NCI-H524 (cell line): ENCODE measurements at regions not wholly inside any gene's neighbourhood (a gene's known extent, or its start where the extent isn't known, plus 50 kb on each side); places are given as distances from the start of the nearest gene placed in this dataset.

Source experiments
- DNase-seq, 2 experiments: peaks; one replicate each; lab custom pipeline; 2025; lab: John Stamatoyannopoulos, UW

DNA sequence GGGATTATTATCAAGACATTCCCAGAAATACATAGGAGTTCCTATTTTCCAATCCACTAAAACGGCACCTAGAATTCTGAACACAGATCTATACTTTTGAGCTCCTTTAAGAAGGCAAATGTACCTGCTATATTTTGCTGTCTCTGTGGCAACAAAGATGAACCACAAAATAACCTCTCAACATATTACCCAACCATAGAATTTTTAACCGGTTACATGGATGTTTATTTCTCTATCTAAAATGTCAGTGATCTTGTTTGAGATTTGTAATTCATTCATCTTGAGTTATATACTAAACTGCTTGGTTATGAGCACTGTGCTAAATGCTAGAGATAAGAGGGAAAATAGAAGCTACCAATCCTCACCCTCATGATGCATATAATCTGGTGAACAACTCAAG is 117.5 kb upstream of the HMGCLL1 start:
- DNase-seq, result no peak

DNA sequence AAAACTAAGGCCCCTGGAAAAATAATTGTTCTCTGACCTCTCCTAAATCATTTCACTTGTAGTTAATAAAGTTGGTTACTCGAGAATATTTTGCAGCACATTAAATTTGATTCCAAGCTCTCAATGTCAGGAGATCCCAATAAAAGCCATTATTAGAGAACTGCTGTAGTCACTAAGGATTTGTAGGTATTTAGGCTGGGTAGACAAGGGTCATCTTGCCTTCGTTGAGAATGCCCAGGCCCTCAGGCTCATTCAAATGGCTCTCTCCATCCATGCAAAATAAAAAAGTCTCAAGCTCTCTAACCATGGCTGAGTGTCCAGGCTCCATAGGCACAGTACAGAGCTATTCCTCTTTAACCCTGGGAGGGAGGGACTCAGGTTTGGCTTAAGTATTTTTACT is 117.0 kb upstream of the HMGCLL1 start:
- DNase-seq, result no peak

DNA sequence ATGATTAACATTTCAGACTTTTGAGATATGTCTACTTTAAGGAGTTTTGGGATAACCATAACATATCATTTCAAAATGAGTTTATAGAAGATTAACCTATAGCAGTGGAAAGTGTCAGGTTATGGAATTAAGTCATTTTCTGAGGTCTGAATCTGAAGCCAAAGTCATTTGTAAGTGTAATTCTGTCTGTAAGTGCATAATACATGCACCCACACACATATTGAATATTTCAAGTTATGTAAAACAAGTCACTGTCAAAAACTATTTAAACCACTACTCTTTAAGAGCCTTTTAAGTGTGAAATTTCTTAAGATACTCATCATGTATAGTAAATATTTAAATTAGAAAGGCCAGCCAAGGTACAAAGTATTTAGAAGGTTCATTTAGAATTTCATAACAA is 115.8 kb upstream of the HMGCLL1 start:
- DNase-seq, result no peak

DNA sequence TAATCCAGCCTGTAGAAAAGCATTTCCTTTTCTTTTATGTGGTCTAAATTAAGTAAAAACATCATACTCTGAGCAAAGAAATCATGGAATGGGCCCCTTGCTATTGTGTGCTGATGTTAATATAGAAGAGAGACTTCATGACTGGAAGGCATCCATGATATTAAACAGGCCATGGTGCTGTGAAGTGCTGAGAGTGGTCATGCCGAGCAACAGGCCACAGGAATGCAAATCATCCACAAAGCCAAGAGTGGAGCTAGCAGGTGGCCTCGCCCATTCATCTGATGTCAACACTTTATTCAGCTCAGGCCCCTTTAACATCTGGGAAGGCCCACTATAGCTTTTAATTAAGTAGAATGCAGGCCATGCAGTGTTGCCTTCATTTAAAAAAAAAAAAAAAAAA is 115.2 kb upstream of the HMGCLL1 start:
- no peak for DNase-seq

DNA sequence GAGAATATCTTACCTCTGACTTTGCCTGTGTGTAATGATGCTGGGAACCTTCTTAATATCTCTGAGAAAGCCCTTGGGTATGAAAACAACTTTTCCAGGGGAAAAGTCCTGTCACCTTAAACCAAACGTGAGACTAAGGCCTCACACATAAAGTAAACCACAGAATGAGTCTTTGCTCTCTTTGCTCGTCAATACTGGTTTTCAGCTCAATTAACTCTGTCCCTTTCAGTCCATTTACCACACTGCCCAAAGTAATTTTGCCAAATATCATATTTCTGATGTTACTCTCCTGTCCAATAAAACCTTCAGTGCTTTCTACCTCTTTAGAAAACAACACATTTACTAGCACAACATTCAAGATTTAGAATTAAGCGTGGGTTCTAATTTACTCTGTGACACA is 100.5 kb upstream of the HMGCLL1 start:
- no peak for DNase-seq

DNA sequence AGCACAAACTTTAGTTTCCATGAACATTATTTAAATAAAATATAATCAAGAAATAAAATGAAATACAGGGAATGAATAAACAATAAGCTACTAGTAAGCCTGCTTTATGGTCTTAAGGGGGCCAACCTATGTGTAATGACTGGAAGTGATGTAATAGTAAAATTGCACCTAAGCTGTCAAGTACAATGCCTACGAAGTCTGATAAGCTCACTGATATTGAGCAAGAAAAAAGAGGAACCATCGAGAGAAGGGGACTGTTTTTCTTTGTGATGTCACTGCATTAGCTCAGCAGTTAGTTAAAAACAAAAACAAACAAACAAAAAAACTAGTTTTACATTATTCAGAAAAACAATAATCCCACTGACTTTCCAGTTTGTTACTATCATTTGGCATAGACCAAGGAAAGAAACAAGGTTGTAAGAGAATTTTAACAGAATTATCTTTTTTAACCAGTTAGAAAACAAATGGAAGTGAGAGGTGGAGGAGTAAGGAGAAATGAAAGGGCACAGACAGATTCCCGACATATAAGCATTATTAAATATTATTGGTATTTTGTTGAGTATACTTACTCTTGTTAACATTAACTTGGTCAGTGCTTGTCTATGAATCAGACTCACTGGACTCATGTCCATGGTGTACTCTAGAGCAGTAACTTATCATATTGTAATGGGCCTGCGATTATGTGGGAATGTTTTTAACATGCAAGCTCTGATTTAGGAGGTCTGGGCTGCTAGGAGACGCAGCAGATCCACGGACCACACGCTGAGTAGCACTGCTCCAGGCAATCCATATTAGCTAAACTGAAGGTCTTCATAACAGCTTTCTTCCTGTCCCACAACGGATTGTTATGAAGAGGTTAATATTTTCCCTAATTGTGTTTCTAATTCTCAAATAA is 99.6 kb upstream of the HMGCLL1 start:
- DNase-seq, result no peak

DNA sequence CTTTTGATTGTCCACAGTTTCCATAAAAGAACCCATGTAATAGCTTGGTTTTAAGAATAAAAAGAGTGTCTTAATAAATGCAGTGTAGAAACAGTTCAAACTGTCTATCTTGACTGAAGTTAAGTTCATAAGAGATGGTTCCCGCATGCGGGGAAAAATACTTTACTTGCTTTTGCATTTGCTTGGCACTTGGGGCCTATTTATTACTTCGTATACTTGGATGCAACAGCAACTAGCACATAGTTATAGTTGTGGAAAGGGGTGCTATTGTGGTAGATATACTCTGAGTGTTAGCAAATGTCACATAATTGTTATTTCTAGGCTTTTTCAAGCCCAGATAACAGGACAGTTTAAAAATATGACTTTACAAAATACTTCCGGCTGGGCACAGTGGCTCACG is 97.7 kb upstream of the HMGCLL1 start:
- DNase-seq, result no peak

DNA sequence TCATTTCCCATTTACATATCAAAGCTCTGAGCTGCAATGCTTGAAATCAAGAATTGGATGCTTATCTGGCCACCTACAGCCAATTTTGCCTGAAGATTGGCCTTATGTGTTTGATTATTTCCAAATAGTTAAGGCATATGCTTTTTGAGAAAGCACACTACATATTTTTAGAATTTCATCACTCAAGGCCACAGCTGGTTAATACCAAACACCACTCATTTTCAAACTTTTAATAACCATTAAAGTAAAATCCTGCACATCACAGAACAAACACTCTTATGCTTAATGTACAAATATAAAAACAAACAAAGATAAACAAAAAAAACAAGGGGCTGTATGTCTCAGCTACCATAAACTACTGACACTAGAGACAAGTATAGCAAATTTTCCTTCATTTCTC is 96.9 kb upstream of the HMGCLL1 start:
- no peak for DNase-seq

DNA sequence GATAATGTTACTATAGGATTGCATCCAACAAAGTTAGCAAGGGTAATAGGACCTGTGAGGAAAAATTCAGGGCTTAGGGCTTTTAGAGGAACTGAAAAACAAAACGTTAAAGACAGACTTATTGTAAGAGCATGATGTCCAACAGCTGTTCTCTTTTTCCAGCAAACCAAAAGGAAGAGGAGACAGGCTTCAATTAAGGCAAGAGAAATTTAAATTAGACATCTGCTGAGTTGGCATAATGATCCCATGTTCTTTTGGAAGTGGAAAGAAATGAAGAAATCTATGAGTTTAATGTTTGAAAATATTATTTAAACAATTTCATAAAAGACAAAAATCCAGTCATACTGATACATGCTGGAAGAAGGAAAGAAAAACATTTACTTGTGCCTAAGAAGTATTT is 95.7 kb upstream of the HMGCLL1 start:
- peak in 1 of 2 experiments; percentile 58 for DNase-seq

DNA sequence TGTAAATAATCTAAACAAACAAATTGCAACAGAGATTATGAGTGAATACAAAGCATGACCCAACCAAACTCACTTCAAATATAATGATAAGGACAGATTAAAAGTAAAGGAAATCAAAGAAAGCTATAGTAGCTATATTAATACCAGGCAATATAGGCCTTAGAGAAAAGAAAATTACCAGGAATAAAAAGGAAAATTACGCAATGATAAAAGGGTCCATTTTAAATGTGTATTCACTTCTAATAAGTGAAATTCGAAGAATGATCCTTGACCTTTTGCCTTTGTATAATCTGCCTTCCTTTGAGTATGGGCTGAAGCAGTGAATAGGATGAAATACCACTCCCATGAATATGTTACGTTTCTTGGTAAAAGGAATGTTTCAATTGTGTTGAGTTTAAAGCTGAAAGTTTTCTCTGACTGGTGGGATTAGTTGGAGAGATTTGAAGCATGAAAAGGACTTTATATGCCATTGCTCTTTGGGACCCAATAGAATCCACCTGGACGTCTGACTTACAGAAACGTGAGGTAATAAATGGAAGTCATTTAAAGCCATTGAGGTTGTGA is 91.9 kb upstream of the HMGCLL1 start:
- DNase-seq, result no peak

DNA sequence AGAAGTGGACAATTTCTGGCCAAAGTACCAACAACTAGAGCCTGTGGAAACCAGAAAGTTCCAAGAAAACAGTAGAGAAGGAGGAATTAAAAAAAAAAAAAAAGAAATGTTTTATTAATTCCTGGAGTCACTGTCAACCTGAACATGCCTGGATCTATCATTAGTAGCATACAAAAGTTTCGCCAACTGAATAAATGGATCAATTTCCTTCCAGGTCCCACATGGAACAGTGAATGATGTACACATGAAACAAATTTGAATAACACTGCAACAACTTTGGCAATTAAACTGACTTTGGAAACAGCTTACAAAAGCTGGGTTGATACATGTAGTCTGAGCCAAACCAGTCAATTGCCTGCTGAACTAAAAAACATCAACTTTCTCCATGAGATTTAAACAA is 90.0 kb upstream of the HMGCLL1 start:
- DNase-seq, result no peak

DNA sequence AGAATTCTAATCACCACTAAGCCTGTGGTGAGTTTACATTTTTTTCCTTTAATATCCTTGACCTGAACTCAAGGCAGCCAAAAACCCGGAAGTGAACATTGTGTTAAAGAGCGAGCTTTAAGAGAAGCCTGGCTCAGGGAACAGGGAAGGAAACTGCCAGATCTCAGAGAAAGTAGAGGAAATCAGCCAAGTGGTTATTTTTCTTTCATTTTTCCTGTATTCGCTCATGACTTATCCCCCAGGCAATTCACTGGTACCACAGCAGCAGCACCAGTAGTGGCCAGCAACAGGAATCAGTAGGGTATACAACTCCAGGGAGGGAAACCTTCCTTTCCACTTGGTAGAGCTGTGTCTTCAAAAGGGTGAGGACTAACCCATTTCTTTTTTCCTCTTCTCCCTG is 89.6 kb upstream of the HMGCLL1 start:
- no peak for DNase-seq

DNA sequence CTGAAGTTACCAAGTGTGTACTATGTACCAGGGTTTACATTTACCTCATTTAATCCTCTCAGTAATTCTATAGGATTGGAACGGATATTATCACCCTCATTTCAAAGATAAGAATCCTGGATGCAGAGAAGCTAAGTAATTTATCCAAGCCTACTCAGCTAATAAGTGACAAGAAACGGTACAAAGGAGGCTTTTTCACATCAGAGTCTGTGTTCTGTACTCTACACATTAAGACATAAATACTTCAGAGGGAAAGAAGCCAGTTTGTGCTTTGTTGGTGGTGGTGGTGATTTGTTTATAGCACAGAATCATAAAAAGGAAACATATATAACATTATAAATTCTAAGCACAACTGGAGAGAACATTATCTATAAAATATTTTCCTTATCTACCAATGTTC is 88.3 kb upstream of the HMGCLL1 start:
- no peak for DNase-seq

DNA sequence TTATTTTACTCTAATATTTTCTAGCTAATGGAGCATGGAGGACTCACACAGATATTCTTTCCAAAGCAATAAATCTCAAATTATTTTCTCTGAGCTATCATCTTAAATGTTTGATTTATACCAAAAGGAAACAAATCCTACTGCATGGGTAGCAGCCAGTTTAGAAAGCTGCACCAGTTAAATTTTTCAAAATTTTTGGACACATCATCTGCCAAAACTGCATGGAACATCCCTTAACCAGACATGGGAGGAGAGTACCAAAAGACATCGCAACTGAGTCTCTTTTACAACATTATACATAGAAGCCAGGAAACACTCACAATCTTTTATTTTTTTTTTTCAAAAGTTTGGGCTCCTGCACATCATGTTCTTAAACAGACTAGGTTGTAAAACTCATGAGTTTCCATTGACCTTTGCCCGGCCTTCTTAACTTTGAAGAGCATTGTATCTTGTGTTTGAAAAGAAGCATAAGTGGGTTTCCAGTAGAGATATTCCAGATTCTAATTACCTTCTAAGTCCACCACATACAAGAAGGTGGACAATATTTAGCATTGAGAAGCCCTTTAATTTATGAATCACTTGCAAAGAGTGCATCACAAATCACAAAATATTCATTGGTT is 87.7 kb upstream of the HMGCLL1 start:
- no peak for DNase-seq

DNA sequence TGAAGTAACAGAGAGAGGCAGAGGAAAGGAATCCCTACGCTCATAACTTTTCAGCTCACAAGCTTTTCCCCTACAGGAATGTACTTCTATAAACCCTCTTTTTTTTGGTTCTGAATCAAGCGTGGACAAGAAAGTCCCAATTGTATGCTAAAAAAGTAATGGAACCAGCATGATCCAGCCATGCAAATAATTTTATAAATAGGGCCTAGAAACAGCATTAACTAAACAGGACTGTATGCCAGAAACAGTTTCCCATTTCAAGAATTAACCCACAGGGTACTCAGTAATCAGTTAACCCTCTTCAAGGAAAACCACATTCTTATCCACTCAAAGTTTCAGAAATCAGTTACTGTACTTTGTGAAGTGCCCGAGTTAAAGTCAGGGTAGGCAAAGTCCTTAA is 87.0 kb upstream of the HMGCLL1 start:
- DNase-seq, result no peak

DNA sequence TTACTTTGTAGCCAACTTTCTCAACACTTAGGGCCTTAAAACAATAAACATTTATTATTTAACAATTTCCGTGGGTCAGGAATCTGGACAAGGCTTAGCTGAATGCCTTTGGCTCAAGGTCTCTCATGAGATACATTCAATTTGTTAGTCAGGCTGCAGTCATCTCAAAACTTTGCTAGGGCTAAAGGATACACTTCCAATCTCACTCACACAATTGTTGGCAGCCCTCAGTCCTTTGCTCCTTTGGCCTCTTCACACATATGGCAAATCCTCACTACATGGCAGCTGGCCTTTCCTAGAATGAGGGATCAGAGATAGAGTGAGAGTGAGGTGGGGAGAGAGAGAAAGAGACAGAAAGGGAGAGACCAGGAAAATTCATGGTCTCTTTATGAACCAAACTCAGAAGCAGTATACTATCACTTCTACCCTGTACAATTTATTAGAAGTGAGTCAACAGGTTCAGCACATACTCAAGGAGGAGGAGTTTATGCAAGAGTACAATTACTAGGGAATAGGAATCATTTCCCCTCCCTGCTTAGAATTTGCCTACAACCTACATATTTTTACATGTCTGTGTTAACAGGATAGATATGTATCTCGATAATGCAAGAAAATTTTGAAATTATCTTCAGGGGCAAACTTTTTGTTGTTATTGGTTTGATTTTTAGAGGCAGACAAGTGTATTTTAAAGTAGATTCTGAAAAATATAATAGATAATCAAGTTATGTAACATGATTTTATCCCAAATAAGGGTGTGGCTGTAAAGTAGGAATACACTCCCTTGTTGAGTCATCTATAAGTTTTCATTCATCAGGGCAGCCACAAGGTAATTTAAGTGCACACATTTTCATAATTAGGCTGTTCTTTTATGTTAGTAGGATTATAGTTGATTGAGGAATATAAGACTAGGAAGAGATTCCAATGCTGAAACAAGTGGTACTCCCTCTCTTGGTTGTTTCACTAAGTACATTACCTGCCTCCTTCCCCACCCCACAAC is 85.9 kb upstream of the HMGCLL1 start:
- no peak for DNase-seq

DNA sequence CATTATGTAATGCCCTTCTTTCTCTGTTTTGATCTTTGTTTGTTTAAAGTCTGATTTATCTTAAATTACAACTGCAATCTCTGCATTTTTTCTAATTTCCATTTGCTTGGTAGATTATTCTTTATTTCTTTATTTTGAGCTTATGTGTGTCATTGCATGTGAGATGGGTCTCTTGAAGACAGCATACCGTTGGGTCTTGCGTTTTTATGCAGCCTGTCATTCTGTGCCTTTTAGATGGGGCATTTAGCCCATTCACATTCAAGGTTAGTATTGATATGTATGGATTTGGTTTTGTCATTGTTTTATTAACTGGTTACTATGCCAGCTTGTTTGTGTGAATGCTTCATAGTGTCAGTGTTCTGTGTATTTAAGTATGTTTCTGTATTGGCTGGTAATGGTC is 84.9 kb upstream of the HMGCLL1 start:
- DNase-seq, result no peak

DNA sequence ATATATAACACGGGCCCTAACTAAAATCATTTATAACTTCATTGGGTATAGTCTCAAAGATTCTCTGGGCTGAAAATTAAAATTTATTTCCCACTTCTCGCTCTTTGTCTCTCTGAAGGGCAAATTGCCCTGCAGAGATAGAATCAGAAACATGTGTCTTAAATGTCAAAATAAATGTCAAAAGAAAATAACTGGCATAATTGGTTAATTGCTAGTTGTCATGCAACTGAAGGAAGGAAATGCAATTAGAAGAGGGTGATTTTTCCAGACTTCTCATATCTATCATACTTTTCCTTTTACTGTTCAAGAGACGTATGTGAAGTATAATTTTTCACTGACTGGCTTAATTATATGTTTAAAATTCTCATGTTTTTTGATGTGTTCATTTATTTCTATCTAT is 80.3 kb upstream of the HMGCLL1 start:
- no peak for DNase-seq

DNA sequence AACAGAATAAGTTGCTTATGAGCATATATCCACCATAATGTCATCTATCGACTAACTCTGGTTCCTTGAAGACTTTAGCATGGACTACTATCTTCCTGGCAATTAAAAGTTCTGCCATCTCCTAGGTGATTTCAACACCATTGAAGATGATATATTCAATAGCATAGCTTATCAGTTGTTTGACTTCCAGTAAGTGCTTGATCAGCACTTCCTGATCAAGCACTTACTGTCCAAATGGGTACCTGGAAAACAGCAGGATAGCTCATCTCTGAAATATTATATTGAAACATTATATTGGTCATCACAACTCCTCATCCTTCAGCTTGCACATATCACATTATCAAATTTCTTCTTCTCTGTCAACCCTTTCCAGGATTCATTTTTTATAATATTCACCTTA is 75.5 kb upstream of the HMGCLL1 start:
- DNase-seq, result no peak

DNA sequence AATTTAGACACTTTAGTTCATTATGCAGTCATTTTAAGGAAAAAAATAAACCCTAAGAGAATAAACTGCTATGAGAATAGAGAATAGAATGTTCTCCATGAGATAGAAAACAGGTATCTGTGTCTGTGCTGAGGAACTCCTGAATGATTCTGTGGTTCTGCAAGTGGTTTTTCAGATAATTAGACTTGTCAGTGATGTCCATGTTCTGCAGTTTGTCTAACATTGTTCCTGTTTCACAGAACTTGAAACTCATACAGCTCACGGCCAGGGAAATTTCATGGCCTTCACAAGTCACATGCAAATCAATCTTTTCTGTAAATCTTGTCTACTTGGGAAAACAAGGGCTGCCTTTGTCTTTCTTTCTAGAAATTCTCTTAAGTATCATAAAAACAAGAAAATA is 73.4 kb upstream of the HMGCLL1 start:
- no peak for DNase-seq

DNA sequence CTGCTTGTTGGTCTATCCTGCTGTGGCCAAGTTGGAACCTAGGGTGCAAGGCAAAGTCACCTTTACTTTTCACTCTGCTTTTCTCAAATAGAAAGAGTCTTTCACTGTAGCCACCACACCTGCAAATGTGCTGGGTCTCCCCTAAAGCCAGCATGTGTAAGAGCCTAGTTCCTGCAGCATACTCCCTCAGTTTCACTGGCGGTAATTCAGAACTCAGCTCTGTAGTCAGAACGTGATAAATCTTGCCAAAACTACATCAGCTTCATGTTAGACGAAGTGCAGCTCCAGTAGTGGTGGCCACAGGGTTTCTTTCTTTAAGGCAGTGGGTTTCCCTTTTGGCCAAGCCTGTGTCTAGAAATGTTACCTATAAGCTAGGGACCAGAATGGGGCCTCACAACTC is 72.0 kb upstream of the HMGCLL1 start:
- no peak for DNase-seq

DNA sequence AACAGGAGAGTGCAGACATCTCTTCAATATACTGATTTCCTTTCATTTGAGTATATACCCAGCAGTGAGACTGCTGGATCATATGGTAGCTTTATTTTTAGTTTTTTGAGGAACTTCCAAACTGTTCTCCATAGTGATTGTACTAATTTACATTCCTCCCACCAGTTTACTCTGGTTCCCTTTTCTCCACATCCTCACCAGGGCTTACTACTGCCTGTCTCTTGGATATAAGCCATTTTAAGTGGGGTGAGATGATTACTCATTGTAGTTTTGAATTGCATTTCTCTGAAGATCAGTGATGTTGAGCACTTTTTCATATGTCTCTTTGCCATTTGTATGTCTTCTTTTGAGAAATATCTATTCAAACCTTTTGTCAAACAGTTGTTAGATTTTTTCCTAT is 64.9 kb upstream of the HMGCLL1 start:
- no peak for DNase-seq
